Gastrocnemius medialis (tissue), 4 donors: ENCODE measurements at regions not wholly inside any gene's neighbourhood (a gene's known extent, or its start where the extent isn't known, plus 50 kb on each side); places are given as distances from the start of the nearest gene placed in this dataset.
"Not testable (repeated sequence)": the region's sequence is repeated elsewhere in the genome, so short reads cannot be mapped to it uniquely, and the experiment has no call there.

ENCODE experiments used
- ATAC-seq, 2 donors: fragments of 150-250 bp; one replicate each; pipeline ENCODE4 v1.9.1; 2016
- DNase-seq, 2 donors: peaks; one replicate each; pipeline ENCODE4 v3.0.0-alpha.2; 2019
- H3K27ac ChIP-seq, 4 donors: fragments of 200-600 bp; sonication (generic); 1 replicate in 1 of 4; 2 replicates in 3 of 4; pipeline ENCODE4 v1.5.1; 2016 to 2018; ENCODE audit warnings: mild to moderate bottlenecking in 2 of 4, moderate library complexity in 1 of 4
- H3K27me3 ChIP-seq, 3 donors: fragments of 200-600 bp; sonication (generic) in 2 of 3; 1 replicate in 1 of 3; 2 replicates in 2 of 3; pipeline versions ENCODE4 v1.5.1 to v1.6.0; 2016 to 2019; ENCODE audit warnings: mild to moderate bottlenecking in 1 of 3, moderate library complexity in 1 of 3
- H3K36me3 ChIP-seq, 2 donors: fragments of 200-600 bp; sonication (generic) in 1 of 2; one replicate each; pipeline ENCODE4 v1.5.1; 2017 to 2018
- H3K4me1 ChIP-seq, 2 donors: fragments of 200-600 bp; sonication (generic) in 1 of 2; one replicate each; pipeline ENCODE4 v1.5.1; 2016 to 2017; ENCODE audit warnings: mild to moderate bottlenecking in 2 of 2
- H3K4me3 ChIP-seq, 4 donors: fragments of 200-600 bp; sonication (generic) in 3 of 4; 1 replicate in 1 of 4; 2 replicates in 3 of 4; pipeline ENCODE4 v1.5.1; 2016 to 2019; ENCODE audit warnings: mild to moderate bottlenecking in 2 of 4
- H3K9me3 ChIP-seq, 3 donors: fragments of 200-600 bp; sonication (generic) in 2 of 3; 1 replicate in 1 of 3; 2 replicates in 2 of 3; pipeline ENCODE4 v1.5.1; 2016 to 2019
- CTCF ChIP-seq, 5 experiments: fragments of 450-650 bp in 3 of 5; fragments of 200-600 bp in 2 of 5; sonication (generic) in 2 of 5; IDR thresholded peaks in 4 of 5; conservative IDR thresholded peaks in 1 of 5; 1 replicate in 4 of 5; 2 replicates in 1 of 5; pipeline ENCODE4 v1.5.1; 2016 to 2019; ENCODE audit warnings: antibody characterized with exemption in 5 of 5, mild to moderate bottlenecking in 3 of 5, moderate library complexity in 3 of 5
- POLR2A ChIP-seq, 2 donors: fragments of 450-650 bp; IDR thresholded peaks; one replicate each; pipeline ENCODE4 v1.6.1; 2017; ENCODE audit warnings: antibody characterized with exemption in 2 of 2, mild to moderate bottlenecking in 2 of 2, moderate library complexity in 2 of 2
- in situ Hi-C, 4 donors: fragments of 200-750 bp; cut with MboI; loops; one replicate each; pipeline versions ENCODE4 v1.15.0 to v1.8.0; 2017; ENCODE audit warnings: low sequenced_read_pairs in 4 of 4
- intact Hi-C: fragments of 100-400 bp; cut with DNase I; formaldehyde crosslinking; loops from one replicate; pipeline ENCODE4 v1.15.1; 2023; ENCODE audit warnings: low total_unique reads

GRCh38 chr14:83887866-83888265 is 1642.1 kb upstream of the FLRT2 start:
- H3K9me3 ChIP-seq: no peaks in the 10 kb centered on the region
- no peaks in the 10 kb centered on the region for H3K4me1 ChIP-seq
- ATAC-seq: no peak
- no peaks in the 10 kb centered on the region for H3K36me3 ChIP-seq
- DNase-seq: no peak
- no peak overlapping the region for H3K27ac ChIP-seq
- no peaks in the 10 kb centered on the region for H3K27me3 ChIP-seq
- H3K4me3 ChIP-seq: no peak overlapping the region
- in situ Hi-C loops: no loop called here
- TF ChIP-seq POLR2A (IDR thresholded peaks at IDR 0.05) (no peak), CTCF (IDR thresholded peaks at IDR 0.05 in 4 of 5, conservative IDR thresholded peaks at IDR 0.05 in 1 of 5) (no peak)
- intact Hi-C loops: no loop called here

GRCh38 chr14:83893447-83893846 is 1636.5 kb upstream of the FLRT2 start:
- TF ChIP-seq CTCF (IDR thresholded peaks at IDR 0.05 in 4 of 5, conservative IDR thresholded peaks at IDR 0.05 in 1 of 5) (no peak), POLR2A (IDR thresholded peaks at IDR 0.05) (no peak)
- intact Hi-C loops (no loop called here), in situ Hi-C loops (no loop called here)
- Histone ChIP-seq H3K36me3 (no peaks in the 10 kb centered on the region), H3K4me1 (no peaks in the 10 kb centered on the region), H3K27ac (no peak overlapping the region), H3K27me3 (no peaks in the 10 kb centered on the region), H3K4me3 (no peak overlapping the region), H3K9me3 (no peaks in the 10 kb centered on the region)
- ATAC-seq (no peak), DNase-seq (no peak)

- H3K4me3 ChIP-seq: no peak overlapping the region
- intact Hi-C loops (no loop called here), in situ Hi-C loops (no loop called here)
- H3K36me3 ChIP-seq: no peaks in the 10 kb centered on the region
- H3K9me3 ChIP-seq: no peaks in the 10 kb centered on the region
- TF ChIP-seq POLR2A (IDR thresholded peaks at IDR 0.05) (no peak), CTCF (IDR thresholded peaks at IDR 0.05 in 4 of 5, conservative IDR thresholded peaks at IDR 0.05 in 1 of 5) (no peak)
- no peak overlapping the region for H3K27ac ChIP-seq
- DNase-seq (no peak), ATAC-seq (no peak)
- H3K27me3 ChIP-seq: no peaks in the 10 kb centered on the region
- H3K4me1 ChIP-seq: no peaks in the 10 kb centered on the region
Measured at GRCh38 chr14:83894568-83894967, 1635.4 kb upstream of the FLRT2 start.

GRCh38 chr14:83898558-83898957 is 1631.4 kb upstream of the FLRT2 start:
- H3K4me1 ChIP-seq, H3K36me3 ChIP-seq, in situ Hi-C loops, ATAC-seq, DNase-seq, intact Hi-C loops, H3K9me3 ChIP-seq, H3K27ac ChIP-seq, H3K27me3 ChIP-seq, H3K4me3 ChIP-seq: not testable (repeated sequence)

- DNase-seq: no peak
Measured at GRCh38 chr14:83899706-83900105, 1630.2 kb upstream of the FLRT2 start.

More at GRCh38 chr14:83899706-83900105, 1630.2 kb upstream of the FLRT2 start:
- Histone ChIP-seq H3K27me3 (no peaks in the 10 kb centered on the region), H3K4me3 (no peak overlapping the region), H3K4me1 (no peaks in the 10 kb centered on the region), H3K9me3 (no peaks in the 10 kb centered on the region), H3K27ac (no peak overlapping the region), H3K36me3 (no peaks in the 10 kb centered on the region)
- no peak for TF ChIP-seq CTCF (IDR thresholded peaks at IDR 0.05 in 4 of 5, conservative IDR thresholded peaks at IDR 0.05 in 1 of 5)
- no peak for TF ChIP-seq POLR2A (IDR thresholded peaks at IDR 0.05)
- in situ Hi-C loops: no loop called here
- intact Hi-C loops: no loop called here
- ATAC-seq: no peak
